Upper lobe of left lung (tissue), 6 donors: ENCODE measurements at regions not wholly inside any gene's neighbourhood (a gene's known extent, or its start where the extent isn't known, plus 50 kb on each side); places are given as distances from the start of the nearest gene placed in this dataset.
A peak's percentile ranks its signal among the peaks of the same experiment; 100 is the strongest.

Experiments
- ATAC-seq, 2 donors: fragments of 200-7000 bp; cut with Tn5 transposase; one replicate each; pipeline ENCODE4 v1.9.1; 2022; ENCODE audit warnings: mild to moderate bottlenecking in 2 of 2, moderate library complexity in 2 of 2; ENCODE audit not compliant: low FRiP score in 2 of 2
- DNase-seq, 2 donors: peaks; one replicate each; pipeline ENCODE4 v3.0.0-alpha.2; 2019 to 2020
- H3K27ac ChIP-seq, 4 donors: fragments of 200-600 bp; sonication (generic); one replicate each; pipeline ENCODE4 v1.5.1; 2016 to 2019
- H3K27me3 ChIP-seq, 4 donors: fragments of 200-600 bp; sonication (generic); one replicate each; pipeline ENCODE4 v1.5.1; 2017 to 2019
- H3K36me3 ChIP-seq, 4 donors: fragments of 200-600 bp; sonication (generic); one replicate each; pipeline ENCODE4 v1.5.1; 2016 to 2019
- H3K4me1 ChIP-seq, 4 donors: fragments of 200-600 bp; sonication (generic); one replicate each; pipeline ENCODE4 v1.5.1; 2018 to 2019
- H3K4me3 ChIP-seq, 4 donors: fragments of 200-600 bp; sonication (generic); one replicate each; pipeline ENCODE4 v1.5.1; 2017 to 2019; ENCODE audit warnings: mild to moderate bottlenecking in 2 of 4, moderate library complexity in 1 of 4
- H3K9me3 ChIP-seq, 4 donors: fragments of 200-600 bp; sonication (generic); one replicate each; pipeline ENCODE4 v1.5.1; 2018 to 2019
- EP300 ChIP-seq, 4 donors: sonication (generic); formaldehyde crosslinking; IDR thresholded peaks; one replicate each; pipeline ENCODE4 v1.5.1; 2017; ENCODE audit warnings: antibody characterized with exemption in 4 of 4, control low read depth in 2 of 4
- POLR2A ChIP-seq, 4 donors: fragments of 450-650 bp; IDR thresholded peaks; one replicate each; pipeline ENCODE4 v1.5.1; 2016 to 2017; ENCODE audit warnings: antibody characterized with exemption in 4 of 4, mild to moderate bottlenecking in 2 of 4
- POLR2AphosphoS5 ChIP-seq, 2 donors: sonication (generic); formaldehyde crosslinking; IDR thresholded peaks; one replicate each; pipeline ENCODE4 v1.5.1; 2017; ENCODE audit warnings: antibody characterized with exemption in 2 of 2
- WGBS, 2 donors: methylation state at CpG; one replicate each; pipeline ENCODE4 v1.1.5; 2017 to 2018; 5-methylcytosine and 5-hydroxymethylcytosine counted together
- TF ChIP-seq, protein P1 (sequence below), 6 experiments: fragments of 450-650 bp in 4 of 6; fragments of 200-600 bp in 2 of 6; sonication (generic) in 2 of 6; IDR thresholded peaks; one replicate each; pipeline ENCODE4 v1.5.1; 2016 to 2019; ENCODE audit warnings: antibody characterized with exemption in 6 of 6
- donor health status: DM: no; HTN: no; CAD: no; lungs with moderate emphysema.
- donor health status: DM: no; HTN: yes; CAD: no; lungs with severe emphysema.

DNA sequence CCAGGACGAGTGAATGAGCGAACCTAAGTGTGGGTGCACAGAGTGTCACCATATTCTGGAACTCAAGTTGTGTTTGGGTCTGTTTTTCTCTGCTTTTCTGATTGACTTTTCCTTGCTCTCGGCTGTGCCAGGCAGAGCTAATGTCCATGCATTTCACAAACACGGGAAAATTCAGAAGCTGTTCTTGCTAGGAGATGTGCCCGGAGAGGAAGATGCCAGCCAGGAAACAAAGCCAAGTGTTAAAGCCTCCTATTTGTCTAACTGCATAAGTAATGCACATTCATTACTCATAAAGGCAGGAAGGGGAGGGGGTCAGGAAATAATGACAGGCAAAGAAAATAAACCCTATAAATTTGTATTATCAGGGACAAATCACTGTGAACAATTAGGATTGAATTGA, 250.4 kb upstream of the SFSWAP start:
- no peaks in the 10 kb centered on the region for H3K27me3 ChIP-seq
- WGBS, 2 donors: 57 to 60% methylated on average over 5 of the region's 5 CpGs

GRCh38 chr12:131461096-131461495, 249.8 kb upstream of the SFSWAP start:
- Histone ChIP-seq H3K27me3 (no peaks in the 10 kb centered on the region), H3K4me3 (no peak overlapping the region), H3K4me1 (no peaks in the 10 kb centered on the region), H3K27ac (no peak overlapping the region), H3K36me3 (no peaks in the 10 kb centered on the region), H3K9me3 (no peaks in the 10 kb centered on the region)
- DNase-seq (no peak), ATAC-seq (no peak)
- WGBS, 2 donors: 83 to 93% methylated on average over 2 of the region's 2 CpGs
- TF ChIP-seq EP300 (IDR thresholded peaks at IDR 0.05) (no peak), POLR2A (IDR thresholded peaks at IDR 0.05) (no peak), POLR2AphosphoS5 (IDR thresholded peaks at IDR 0.05) (no peak)
- TF ChIP-seq, protein P1, sequence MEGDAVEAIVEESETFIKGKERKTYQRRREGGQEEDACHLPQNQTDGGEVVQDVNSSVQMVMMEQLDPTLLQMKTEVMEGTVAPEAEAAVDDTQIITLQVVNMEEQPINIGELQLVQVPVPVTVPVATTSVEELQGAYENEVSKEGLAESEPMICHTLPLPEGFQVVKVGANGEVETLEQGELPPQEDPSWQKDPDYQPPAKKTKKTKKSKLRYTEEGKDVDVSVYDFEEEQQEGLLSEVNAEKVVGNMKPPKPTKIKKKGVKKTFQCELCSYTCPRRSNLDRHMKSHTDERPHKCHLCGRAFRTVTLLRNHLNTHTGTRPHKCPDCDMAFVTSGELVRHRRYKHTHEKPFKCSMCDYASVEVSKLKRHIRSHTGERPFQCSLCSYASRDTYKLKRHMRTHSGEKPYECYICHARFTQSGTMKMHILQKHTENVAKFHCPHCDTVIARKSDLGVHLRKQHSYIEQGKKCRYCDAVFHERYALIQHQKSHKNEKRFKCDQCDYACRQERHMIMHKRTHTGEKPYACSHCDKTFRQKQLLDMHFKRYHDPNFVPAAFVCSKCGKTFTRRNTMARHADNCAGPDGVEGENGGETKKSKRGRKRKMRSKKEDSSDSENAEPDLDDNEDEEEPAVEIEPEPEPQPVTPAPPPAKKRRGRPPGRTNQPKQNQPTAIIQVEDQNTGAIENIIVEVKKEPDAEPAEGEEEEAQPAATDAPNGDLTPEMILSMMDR (IDR thresholded peaks at IDR 0.05): no peak

More for the DNA sequence above, 250.4 kb upstream of the SFSWAP start:
- no peaks in the 10 kb centered on the region for H3K36me3 ChIP-seq
- no peak for TF ChIP-seq POLR2A (IDR thresholded peaks at IDR 0.05)
- TF ChIP-seq, protein P1 (IDR thresholded peaks at IDR 0.05): no peak
- no peak for TF ChIP-seq POLR2AphosphoS5 (IDR thresholded peaks at IDR 0.05)
- TF ChIP-seq EP300 (IDR thresholded peaks at IDR 0.05): no peak
- no peaks in the 10 kb centered on the region for H3K4me1 ChIP-seq
- H3K9me3 ChIP-seq: no peaks in the 10 kb centered on the region
- H3K4me3 ChIP-seq: no peak overlapping the region
- DNase-seq (no peak), ATAC-seq (no peak)
- H3K27ac ChIP-seq: no peak overlapping the region

GRCh38 chr12:131463174-131463573, 247.7 kb upstream of the SFSWAP start:
- Histone ChIP-seq H3K36me3 (no peaks in the 10 kb centered on the region), H3K9me3 (peaks cover 0 to 7% (median 0%) of the 10 kb centered on the region in 4 donors), H3K4me3 (no peak overlapping the region), H3K4me1 (no peaks in the 10 kb centered on the region), H3K27me3 (no peaks in the 10 kb centered on the region), H3K27ac (no peak overlapping the region)
- ATAC-seq (no peak), DNase-seq (no peak)
- WGBS, 2 donors: 47% methylated on average over 4 of the region's 4 CpGs
- no peak for TF ChIP-seq POLR2A (IDR thresholded peaks at IDR 0.05)
- TF ChIP-seq EP300 (IDR thresholded peaks at IDR 0.05): no peak
- TF ChIP-seq, protein P1 (IDR thresholded peaks at IDR 0.05): no peak
- TF ChIP-seq POLR2AphosphoS5 (IDR thresholded peaks at IDR 0.05): no peak

- Histone ChIP-seq H3K4me3 (no peak overlapping the region), H3K9me3 (peaks cover 0 to 7% (median 0%) of the 10 kb centered on the region in 4 donors), H3K4me1 (no peaks in the 10 kb centered on the region), H3K27me3 (no peaks in the 10 kb centered on the region), H3K36me3 (no peaks in the 10 kb centered on the region), H3K27ac (no peak overlapping the region)
- whole genome bisulfite sequencing, 2 donors: 47 to 65% methylated on average over 1 of the region's 1 CpG
- TF ChIP-seq POLR2AphosphoS5 (IDR thresholded peaks at IDR 0.05) (no peak), POLR2A (IDR thresholded peaks at IDR 0.05) (no peak)
- TF ChIP-seq, protein P1 (IDR thresholded peaks at IDR 0.05): no peak
- no peak for DNase-seq
- no peak for ATAC-seq
Measured at GRCh38 chr12:131464081-131464480, 246.8 kb upstream of the SFSWAP start.

DNA sequence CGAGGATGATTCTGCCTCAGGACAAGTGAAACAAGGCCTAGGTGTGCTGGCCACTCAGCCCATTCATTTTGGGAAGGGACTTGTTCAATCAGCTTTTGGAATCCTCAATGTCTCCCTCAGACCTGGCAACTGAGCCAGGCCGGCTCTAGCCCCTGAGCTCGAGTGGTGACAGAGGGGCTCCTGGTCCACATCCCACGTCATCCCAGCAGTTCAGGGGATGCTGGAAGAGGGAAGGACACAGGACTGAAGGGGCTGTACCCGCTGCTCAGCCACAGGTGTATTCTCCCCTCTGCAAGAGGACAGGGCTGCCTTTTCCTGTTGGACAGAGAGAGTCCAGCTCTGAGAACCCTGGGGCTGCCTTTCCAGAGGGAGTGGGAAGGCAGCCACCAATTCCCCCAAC, 244.6 kb upstream of the SFSWAP start:
- Histone ChIP-seq H3K4me1 (no peaks in the 10 kb centered on the region), H3K27me3 (no peaks in the 10 kb centered on the region), H3K27ac (no peak overlapping the region), H3K4me3 (no peak overlapping the region), H3K36me3 (no peaks in the 10 kb centered on the region), H3K9me3 (peaks cover 0 to 7% (median 0%) of the 10 kb centered on the region in 4 donors)
- WGBS, 2 donors: 64 to 87% methylated on average over 4 to 5 of the region's 5 CpGs
- ATAC-seq: peak in 1 of 2 donors; percentile 19
- peak in 1 of 2 donors; percentile 13 for DNase-seq
- TF ChIP-seq POLR2A (IDR thresholded peaks at IDR 0.05) (no peak), POLR2AphosphoS5 (IDR thresholded peaks at IDR 0.05) (no peak), EP300 (IDR thresholded peaks at IDR 0.05) (no peak)
- TF ChIP-seq, protein P1 (IDR thresholded peaks at IDR 0.05): no peak
